H1 (cell line): ENCODE measurements at regions not wholly inside any gene's neighbourhood (a gene's known extent, or its start where the extent isn't known, plus 50 kb on each side); places are given as distances from the start of the nearest gene placed in this dataset.

Experiments
- CBX5 ChIP-seq: fragments of 300-800, 300-1000 bp; sonication (generic); IDR thresholded peaks from 2 replicates; pipeline ENCODE4 v1.7.1; 2016; ENCODE audit warnings: antibody characterized with exemption, low read length, low read depth
- EGR1 ChIP-seq: IDR thresholded peaks from 2 replicates; pipeline ENCODE4 v1.6.1; 2011; ENCODE audit warnings: low read depth, low read length, borderline replicate concordance
- JUND ChIP-seq: IDR thresholded peaks from 2 replicates; pipeline ENCODE4 v1.6.1; 2011; ENCODE audit warnings: mild to moderate bottlenecking, improper control_type of control experiment, low read length
- SIN3A ChIP-seq, 2 experiments: IDR thresholded peaks in 1 of 2; conservative IDR thresholded peaks in 1 of 2; 2 replicates each; pipeline ENCODE4 v1.6.1; 2011 to 2012; ENCODE audit warnings: low read length in 2 of 2, improper control_type of control experiment in 1 of 2, low read depth in 1 of 2, mild to moderate bottlenecking in 1 of 2
- SIRT6 ChIP-seq: IDR thresholded peaks from one replicate; pipeline ENCODE4 v1.7.1; 2012; ENCODE audit warnings: low read length, inconsistent platforms
- SRF ChIP-seq: IDR thresholded peaks from 2 replicates; pipeline ENCODE4 v1.6.1; 2011; ENCODE audit warnings: mild to moderate bottlenecking, low read depth, low read length, moderate library complexity
- USF2 ChIP-seq: IDR thresholded peaks from 2 replicates; pipeline ENCODE4 v1.6.1; 2011; ENCODE audit warnings: low read length, improper control_type of control experiment

- TF ChIP-seq CBX5 (no peak), EGR1 (no peak), SIRT6 (no peak), JUND (no peak), SRF (no peak), SIN3A (conservative IDR thresholded peaks at IDR 0.05 in 1 of 2, IDR thresholded peaks at IDR 0.05 in 1 of 2; ENCODE audit: low read depth in 1 of 2, low read length in 2 of 2) (no peak), USF2 (no peak)
Observed at GRCh38 chr6:1024161-1024560, 287.7 kb upstream of the FOXQ1 start (continued).
